ENCODE measurements at regions not wholly inside any gene's neighbourhood (a gene's known extent, or its start where the extent isn't known, plus 50 kb on each side); places are given as distances from the start of the nearest gene placed in this dataset.

GRCh38 chr20:51265361-51265760, 242.5 kb upstream of the KCNG1 start:
- no peak for DNase-seq

GRCh38 chr20:51262240-51262639, 239.3 kb upstream of the KCNG1 start:
- no peak for DNase-seq

DNA sequence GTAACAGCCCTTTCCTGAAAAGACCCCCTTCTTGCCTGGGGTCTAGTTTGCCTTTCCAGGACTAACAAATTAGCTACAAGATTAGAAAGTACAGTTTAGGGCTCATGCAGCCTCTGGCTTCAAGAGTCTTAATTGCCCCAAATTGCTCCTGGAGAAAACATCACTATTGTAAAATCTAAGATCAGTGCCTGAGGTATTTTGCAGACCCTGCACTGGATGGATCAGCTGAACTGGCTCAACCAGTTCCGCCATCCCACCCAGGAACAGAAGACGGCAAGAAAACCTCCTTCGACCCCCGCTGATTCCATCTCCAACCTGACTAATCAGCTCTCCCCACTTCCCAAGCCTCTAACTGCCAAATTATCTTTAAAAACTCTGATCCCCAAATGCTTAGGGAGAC, 236.5 kb upstream of the KCNG1 start:
- DNase-seq, result no peak

DNA sequence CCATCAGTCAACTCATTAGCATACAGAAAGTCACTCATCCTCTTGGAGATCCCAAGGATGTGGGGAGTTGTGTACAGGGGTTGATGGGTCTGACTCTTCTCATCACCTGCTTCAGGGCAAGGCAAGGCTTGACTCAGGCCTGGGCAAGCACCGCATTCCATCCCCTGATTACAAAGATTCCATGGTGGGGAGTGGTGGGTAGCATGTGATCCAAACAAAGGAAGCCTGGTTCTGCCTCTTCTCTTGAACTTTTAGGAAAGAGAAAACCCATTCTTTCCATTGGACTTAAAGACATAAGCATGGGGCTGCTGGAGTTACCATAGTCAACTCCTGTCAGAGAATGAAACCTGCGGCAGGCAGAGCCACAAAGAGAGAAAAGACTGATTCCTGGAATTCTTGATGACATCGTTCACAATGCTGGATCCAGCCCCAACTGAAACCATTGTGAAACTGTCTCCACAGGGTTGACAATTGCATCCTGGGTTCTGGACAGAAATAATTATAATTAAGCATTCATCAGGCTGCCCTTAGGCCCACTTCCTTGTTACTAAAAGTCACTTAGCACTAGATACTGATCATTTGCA, 235.8 kb upstream of the KCNG1 start:
- DNase-seq, result no peak

- DNase-seq, result no peak
Observed at GRCh38 chr20:51255417-51255816, 232.5 kb upstream of the KCNG1 start.

- no peak for DNase-seq
Observed at GRCh38 chr20:51253280-51253679, 230.4 kb upstream of the KCNG1 start.

- DNase-seq, result no peak
Observed at GRCh38 chr20:51249781-51250180, 226.9 kb upstream of the KCNG1 start.

- DNase-seq, result no peak
Observed at GRCh38 chr20:51249215-51249614, 226.3 kb upstream of the KCNG1 start.

DNA sequence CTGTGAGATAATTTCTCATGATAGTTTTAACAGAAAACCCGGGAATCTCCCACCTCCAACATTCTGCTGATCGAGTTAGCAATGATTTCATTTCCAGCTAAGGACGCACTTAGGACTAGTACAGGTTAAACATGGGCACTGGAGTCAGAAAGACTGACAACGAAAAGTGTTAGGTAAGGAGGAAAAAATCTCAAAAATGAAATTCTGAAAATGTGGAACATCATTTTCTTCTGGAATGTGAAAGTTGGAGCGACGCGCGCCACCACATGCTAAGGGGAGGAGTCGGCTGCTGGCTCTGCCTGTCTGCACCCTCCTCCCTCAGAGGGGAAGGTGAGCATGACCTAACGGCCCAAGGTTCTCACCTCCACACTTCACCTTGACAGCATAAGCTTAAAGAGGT, 221.6 kb upstream of the KCNG1 start:
- no peak for DNase-seq

DNA sequence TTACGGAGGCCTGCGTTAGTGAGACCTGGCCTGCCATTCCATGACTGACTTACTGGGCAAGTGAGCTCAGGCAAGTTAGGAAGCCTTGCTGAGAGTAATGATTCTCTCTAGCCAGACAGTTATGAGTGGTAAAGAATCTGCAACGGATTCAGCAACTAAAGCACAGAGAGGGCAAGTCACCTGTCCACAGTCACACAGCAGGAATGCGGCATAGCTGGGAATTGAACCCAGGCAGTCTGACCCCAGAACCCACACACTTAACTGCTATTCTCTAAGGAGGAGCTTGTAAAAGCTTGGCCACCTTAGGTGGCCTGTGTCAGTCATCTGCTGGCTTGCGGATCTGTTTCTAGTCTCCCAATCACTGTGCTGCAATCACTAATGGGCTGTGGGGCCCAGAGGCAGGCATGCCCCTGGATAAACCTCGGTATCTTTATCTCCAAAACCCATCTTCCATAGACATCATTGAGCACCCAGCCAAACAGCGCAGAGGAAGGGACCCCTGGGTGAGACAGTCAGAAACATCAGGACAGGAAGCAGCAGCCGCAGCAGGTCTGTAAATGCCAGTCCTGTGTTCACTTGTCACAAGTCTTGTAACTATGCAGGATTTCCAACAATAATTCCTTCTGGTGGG, 215.9 kb upstream of the KCNG1 start:
- no peak for DNase-seq

DNA sequence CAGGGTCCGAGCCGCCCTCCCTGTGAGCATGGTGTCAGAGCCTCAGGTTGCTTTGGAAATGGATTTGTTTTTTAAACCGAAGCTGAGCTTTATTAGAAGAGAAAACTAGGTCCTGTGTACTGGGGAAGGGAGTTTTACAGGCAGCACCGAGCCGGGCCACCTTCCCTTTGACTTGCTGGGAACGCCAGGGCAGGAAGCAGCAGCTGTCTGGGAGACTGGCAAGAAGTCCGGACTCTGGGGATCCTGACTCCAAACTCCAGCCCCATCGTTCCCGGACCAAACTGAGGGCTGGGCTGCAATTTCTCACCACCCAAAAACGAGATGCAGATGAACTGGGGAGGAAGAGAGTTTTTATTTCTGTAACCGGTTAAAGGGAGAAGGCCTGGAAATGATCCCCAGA, 214.9 kb upstream of the KCNG1 start:
- DNase-seq, result no peak

DNA sequence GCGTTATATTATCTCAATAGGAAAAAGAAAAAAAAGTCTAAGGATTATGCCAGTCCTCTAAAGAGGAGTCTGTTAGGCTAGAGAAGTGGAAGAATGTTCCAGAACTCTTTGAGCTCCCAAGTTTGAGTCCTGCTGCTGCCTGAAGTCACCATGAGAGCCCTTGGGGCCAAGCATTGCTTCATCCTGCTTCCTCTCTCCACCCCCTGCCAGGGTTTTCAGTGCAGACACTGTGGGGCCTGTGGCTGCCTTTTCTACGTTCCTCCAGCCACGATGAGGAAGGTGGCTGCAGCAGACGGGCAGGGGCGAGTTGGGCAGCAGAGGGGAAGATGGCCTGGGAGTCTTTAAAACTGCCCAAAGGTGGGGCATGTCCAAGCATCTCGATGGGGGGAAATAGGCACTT, 214.4 kb upstream of the KCNG1 start:
- DNase-seq, result no peak

- DNase-seq, result no peak
Observed at GRCh38 chr20:51236421-51236820, 213.5 kb upstream of the KCNG1 start.

- no peak for DNase-seq
Observed at GRCh38 chr20:51233345-51233744, 210.4 kb upstream of the KCNG1 start.

- DNase-seq, result no peak
Observed at GRCh38 chr20:51230727-51231126, 207.8 kb upstream of the KCNG1 start.

- no peak for DNase-seq
Observed at GRCh38 chr20:51228763-51229162, 205.9 kb upstream of the KCNG1 start.

- DNase-seq, result no peak
Observed at GRCh38 chr20:51227744-51228143, 204.8 kb upstream of the KCNG1 start.

GRCh38 chr20:51223183-51223720, 200.3 kb upstream of the KCNG1 start:
- no peak for DNase-seq

DNA sequence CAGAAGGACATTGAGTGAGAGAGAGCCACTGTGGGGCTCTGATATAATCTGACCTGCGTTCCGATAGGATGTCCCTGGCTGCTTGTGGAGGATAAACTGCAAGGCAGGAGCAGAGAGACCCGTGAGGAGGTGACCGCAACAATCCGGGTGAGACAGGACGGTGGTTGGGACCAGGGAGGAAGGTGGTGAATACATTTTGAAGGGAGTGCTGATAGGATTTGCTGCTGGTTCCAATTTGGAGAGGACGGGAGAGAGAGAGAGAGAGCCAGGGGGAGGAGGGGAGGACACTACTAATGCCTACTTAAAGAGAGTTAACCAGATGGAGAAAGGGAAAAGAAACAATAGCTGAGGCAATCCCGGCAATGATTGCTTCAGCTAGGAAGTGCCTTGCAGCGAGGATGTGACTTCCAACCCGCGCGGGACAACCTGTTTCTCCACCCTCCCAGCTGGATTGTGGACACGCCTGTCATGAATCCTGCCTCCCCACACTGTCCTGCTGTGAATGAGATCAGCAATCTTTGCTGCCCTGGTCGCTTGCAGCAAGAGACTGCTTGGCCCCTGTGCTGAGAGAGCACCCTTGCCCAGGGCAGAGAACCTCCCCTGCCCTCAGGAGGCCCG, 199.0 kb upstream of the KCNG1 start:
- DNase-seq, result no peak

- DNase-seq, result no peak
Observed at GRCh38 chr20:51221103-51221502, 198.2 kb upstream of the KCNG1 start.

- peak; percentile 61 for DNase-seq
Observed at GRCh38 chr20:51220293-51220706, 197.4 kb upstream of the KCNG1 start.

DNA sequence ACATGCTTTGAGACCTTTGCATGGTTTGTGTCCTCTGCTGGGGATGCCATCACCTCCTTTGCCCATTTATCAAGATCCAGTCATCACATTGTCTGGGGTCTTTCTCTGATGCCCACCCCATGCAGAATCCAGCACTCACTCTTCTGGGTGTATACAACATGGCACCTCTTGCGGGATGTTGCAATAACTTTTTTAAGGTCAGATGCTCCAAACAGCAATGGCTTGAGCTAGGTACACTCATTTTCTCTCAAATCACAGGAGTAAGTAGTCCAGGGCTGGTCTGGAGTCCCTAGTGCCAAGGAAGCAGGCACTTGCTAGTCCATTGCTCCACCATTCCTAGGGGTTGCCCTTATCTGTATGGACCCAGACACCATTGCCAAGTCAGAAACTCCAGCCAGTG, 196.6 kb upstream of the KCNG1 start:
- no peak for DNase-seq

- DNase-seq, result no peak
Observed at GRCh38 chr20:51218603-51219002, 195.7 kb upstream of the KCNG1 start.

GRCh38 chr20:51217347-51218045, 194.6 kb upstream of the KCNG1 start:
- DNase-seq, result no peak

Measured in stimulated activated CD4-positive, alpha-beta T cell treated with anti-CD3 and anti-CD28 coated beads, Interleukin-12 subunit alpha, Interleukin-12 subunit beta, amount 100 ng/mL, for 4 hours (primary cell).